Naive B cell (primary cell): ENCODE measurements at regions not wholly inside any gene's neighbourhood (a gene's known extent, or its start where the extent isn't known, plus 50 kb on each side); places are given as distances from the start of the nearest gene placed in this dataset.

Experiments
- ATAC-seq, 2 donors: fragments of 150-1000 bp; cut with Tn5 transposase; 2 replicates each; pipeline ENCODE4 v1.10.0; 2021; ENCODE audit warnings: low read depth in 2 of 2, mild to moderate bottlenecking in 2 of 2, moderate library complexity in 2 of 2
- DNase-seq: peaks from one replicate; pipeline ENCODE4 v3.0.0; 2022
- H3K27ac Mint-ChIP-seq, 6 donors: one replicate each; pipeline ENCODE4 v1.8.0; 2020 to 2022; ENCODE audit warnings: mild to moderate bottlenecking in 6 of 6, mixed read lengths in 6 of 6, moderate library complexity in 5 of 6, inconsistent platforms in 2 of 6
- H3K27me3 Mint-ChIP-seq, 3 donors: one replicate each; pipeline ENCODE4 v1.8.0; 2021 to 2022; ENCODE audit warnings: mixed read lengths in 3 of 3, mild to moderate bottlenecking in 1 of 3
- H3K36me3 Mint-ChIP-seq, 2 donors: one replicate each; pipeline ENCODE4 v1.8.0; 2020 to 2022; ENCODE audit warnings: mixed read lengths in 2 of 2, inconsistent platforms in 1 of 2, mild to moderate bottlenecking in 1 of 2
- H3K4me1 Mint-ChIP-seq, 3 donors: one replicate each; pipeline ENCODE4 v1.8.0; 2020 to 2022; ENCODE audit warnings: mixed read lengths in 3 of 3, inconsistent platforms in 1 of 3, mild to moderate bottlenecking in 1 of 3, moderate library complexity in 1 of 3
- H3K4me3 Mint-ChIP-seq, 8 donors: one replicate each; pipeline ENCODE4 v1.8.0; 2020 to 2022; ENCODE audit warnings: mild to moderate bottlenecking in 8 of 8, mixed read lengths in 8 of 8, moderate library complexity in 8 of 8, inconsistent platforms in 2 of 8
- H3K9me3 Mint-ChIP-seq, 7 donors: one replicate each; pipeline ENCODE4 v1.8.0; 2020 to 2022; ENCODE audit warnings: mixed read lengths in 7 of 7, mild to moderate bottlenecking in 5 of 7, inconsistent platforms in 2 of 7, moderate library complexity in 1 of 7

GRCh38 chr12:65681226-65681625 is 143.1 kb upstream of the HMGA2 start:
- no peak for ATAC-seq
- no peak overlapping the region for H3K27ac Mint-ChIP-seq
- DNase-seq, result no peak
- H3K36me3 Mint-ChIP-seq, result peaks cover 0 to 8% of the 10 kb centered on the region in 2 donors
- no peak overlapping the region for H3K4me3 Mint-ChIP-seq
- H3K4me1 Mint-ChIP-seq, result no peaks in the 10 kb centered on the region
- H3K27me3 Mint-ChIP-seq, result peaks cover 0 to 12% (median 10%) of the 10 kb centered on the region in 3 donors
- H3K9me3 Mint-ChIP-seq, result peaks cover 0 to 11% (median 5%) of the 10 kb centered on the region in 7 donors

GRCh38 chr12:65682112-65682511 is 142.2 kb upstream of the HMGA2 start:
- Mint-ChIP-seq H3K4me3 (no peak overlapping the region), H3K27me3 (peaks cover 0 to 12% (median 10%) of the 10 kb centered on the region in 3 donors), H3K9me3 (peaks cover 0 to 11% (median 5%) of the 10 kb centered on the region in 7 donors), H3K36me3 (peaks cover 0 to 8% of the 10 kb centered on the region in 2 donors), H3K4me1 (no peaks in the 10 kb centered on the region), H3K27ac (no peak overlapping the region)
- ATAC-seq (no peak), DNase-seq (no peak)

- DNase-seq (no peak), ATAC-seq (no peak)
- H3K4me1 Mint-ChIP-seq, result no peaks in the 10 kb centered on the region
- H3K36me3 Mint-ChIP-seq, result no peaks in the 10 kb centered on the region
- no peak overlapping the region for H3K4me3 Mint-ChIP-seq
- H3K27ac Mint-ChIP-seq, result no peak overlapping the region
- peaks cover 0 to 5% (median 0%) of the 10 kb centered on the region in 7 donors for H3K9me3 Mint-ChIP-seq
- H3K27me3 Mint-ChIP-seq, result peaks cover 0 to 12% (median 10%) of the 10 kb centered on the region in 3 donors
Observed at GRCh38 chr12:65684906-65685305, 139.4 kb upstream of the HMGA2 start.

GRCh38 chr12:65685514-65685913 is 138.8 kb upstream of the HMGA2 start:
- ATAC-seq, result no peak
- no peak overlapping the region for H3K4me3 Mint-ChIP-seq
- no peak overlapping the region for H3K27ac Mint-ChIP-seq

GRCh38 chr12:65689508-65689907 is 134.8 kb upstream of the HMGA2 start:
- Mint-ChIP-seq H3K27me3 (peaks cover 0 to 3% (median 2%) of the 10 kb centered on the region in 3 donors), H3K4me1 (no peaks in the 10 kb centered on the region), H3K9me3 (peaks cover 0 to 5% (median 0%) of the 10 kb centered on the region in 7 donors), H3K27ac (no peak overlapping the region), H3K4me3 (no peak overlapping the region), H3K36me3 (no peaks in the 10 kb centered on the region)
- DNase-seq (no peak), ATAC-seq (no peak)

More at GRCh38 chr12:65685514-65685913, 138.8 kb upstream of the HMGA2 start:
- DNase-seq, result no peak
- H3K36me3 Mint-ChIP-seq, result no peaks in the 10 kb centered on the region
- H3K27me3 Mint-ChIP-seq, result peaks cover 0 to 12% (median 10%) of the 10 kb centered on the region in 3 donors
- H3K4me1 Mint-ChIP-seq, result no peaks in the 10 kb centered on the region
- H3K9me3 Mint-ChIP-seq, result peaks cover 0 to 5% (median 0%) of the 10 kb centered on the region in 7 donors

- peaks cover 0 to 5% (median 0%) of the 10 kb centered on the region in 7 donors for H3K9me3 Mint-ChIP-seq
- DNase-seq (no peak), ATAC-seq (no peak)
- no peaks in the 10 kb centered on the region for H3K36me3 Mint-ChIP-seq
- H3K4me1 Mint-ChIP-seq, result no peaks in the 10 kb centered on the region
- no peaks in the 10 kb centered on the region for H3K27me3 Mint-ChIP-seq
- no peak overlapping the region for H3K27ac Mint-ChIP-seq
- H3K4me3 Mint-ChIP-seq, result no peak overlapping the region
Observed at GRCh38 chr12:65690477-65690876, 133.8 kb upstream of the HMGA2 start.

- no peaks in the 10 kb centered on the region for H3K4me1 Mint-ChIP-seq
- peaks cover 0 to 5% (median 0%) of the 10 kb centered on the region in 3 donors for H3K27me3 Mint-ChIP-seq
- H3K9me3 Mint-ChIP-seq, result peaks cover 0 to 3% (median 0%) of the 10 kb centered on the region in 7 donors
- H3K4me3 Mint-ChIP-seq, result no peak overlapping the region
- DNase-seq (no peak), ATAC-seq (no peak)
- H3K36me3 Mint-ChIP-seq, result no peaks in the 10 kb centered on the region
- H3K27ac Mint-ChIP-seq, result no peak overlapping the region
Observed at GRCh38 chr12:65694130-65694529, 130.2 kb upstream of the HMGA2 start.

- Mint-ChIP-seq H3K27me3 (peaks cover 0 to 7% (median 0%) of the 10 kb centered on the region in 3 donors), H3K27ac (peak overlapping the region in 1 of 6 donors; percentile 29)
Observed at GRCh38 chr12:65695113-65695865, 129.0 kb upstream of the HMGA2 start.

GRCh38 chr12:65696227-65696626 is 128.1 kb upstream of the HMGA2 start:
- no peak overlapping the region for H3K27ac Mint-ChIP-seq
- H3K27me3 Mint-ChIP-seq, result peaks cover 0 to 7% (median 0%) of the 10 kb centered on the region in 3 donors
- H3K4me1 Mint-ChIP-seq, result no peaks in the 10 kb centered on the region
- peaks cover 0 to 3% (median 0%) of the 10 kb centered on the region in 7 donors for H3K9me3 Mint-ChIP-seq
- DNase-seq (no peak), ATAC-seq (no peak)
- H3K4me3 Mint-ChIP-seq, result no peak overlapping the region
- no peaks in the 10 kb centered on the region for H3K36me3 Mint-ChIP-seq

More at GRCh38 chr12:65695113-65695865, 129.0 kb upstream of the HMGA2 start:
- Mint-ChIP-seq H3K9me3 (peaks cover 0 to 3% (median 0%) of the 10 kb centered on the region in 7 donors), H3K36me3 (no peaks in the 10 kb centered on the region), H3K4me1 (no peaks in the 10 kb centered on the region), H3K4me3 (no peak overlapping the region)
- DNase-seq, result no peak
- no peak for ATAC-seq

- Mint-ChIP-seq H3K4me1 (no peaks in the 10 kb centered on the region), H3K9me3 (peaks cover 0 to 7% (median 2%) of the 10 kb centered on the region in 7 donors), H3K27ac (no peak overlapping the region), H3K36me3 (no peaks in the 10 kb centered on the region), H3K4me3 (no peak overlapping the region), H3K27me3 (peaks cover 0 to 14% (median 7%) of the 10 kb centered on the region in 3 donors)
- no peak for ATAC-seq
- DNase-seq, result no peak
Observed at GRCh38 chr12:65699251-65699650, 125.0 kb upstream of the HMGA2 start.

- Mint-ChIP-seq H3K4me1 (no peaks in the 10 kb centered on the region), H3K9me3 (peaks cover 12 to 40% (median 26%) of the 10 kb centered on the region in 7 donors), H3K36me3 (peaks cover 0 to 10% of the 10 kb centered on the region in 2 donors), H3K27ac (no peak overlapping the region), H3K27me3 (peaks cover 0 to 20% (median 4%) of the 10 kb centered on the region in 3 donors), H3K4me3 (no peak overlapping the region)
- no peak for DNase-seq
- no peak for ATAC-seq
Observed at GRCh38 chr12:65703176-65703575, 121.1 kb upstream of the HMGA2 start.

- H3K27ac Mint-ChIP-seq, result no peak overlapping the region
- peaks cover 12 to 40% (median 26%) of the 10 kb centered on the region in 7 donors for H3K9me3 Mint-ChIP-seq
- H3K4me1 Mint-ChIP-seq, result no peaks in the 10 kb centered on the region
- peaks cover 0 to 10% of the 10 kb centered on the region in 2 donors for H3K36me3 Mint-ChIP-seq
- ATAC-seq, result no peak
- H3K27me3 Mint-ChIP-seq, result peaks cover 0 to 23% (median 7%) of the 10 kb centered on the region in 3 donors
- no peak overlapping the region for H3K4me3 Mint-ChIP-seq
- DNase-seq, result no peak
Observed at GRCh38 chr12:65705380-65705876, 118.9 kb upstream of the HMGA2 start.

- no peak overlapping the region for H3K4me3 Mint-ChIP-seq
- H3K27me3 Mint-ChIP-seq, result peaks cover 0 to 25% (median 23%) of the 10 kb centered on the region in 3 donors
- H3K27ac Mint-ChIP-seq, result no peak overlapping the region
- no peak for DNase-seq
- no peak for ATAC-seq
- peaks cover 0 to 10% of the 10 kb centered on the region in 2 donors for H3K36me3 Mint-ChIP-seq
- no peaks in the 10 kb centered on the region for H3K4me1 Mint-ChIP-seq
- peaks cover 12 to 40% (median 26%) of the 10 kb centered on the region in 7 donors for H3K9me3 Mint-ChIP-seq
Observed at GRCh38 chr12:65707051-65707450, 117.2 kb upstream of the HMGA2 start.
